Nephron progenitor cell (in vitro differentiated cells): ENCODE measurements at regions not wholly inside any gene's neighbourhood (a gene's known extent, or its start where the extent isn't known, plus 50 kb on each side); places are given as distances from the start of the nearest gene placed in this dataset.

Experiments used
- DNase-seq: peaks from one replicate; pipeline ENCODE4 v3.0.0; 2021
- H3K27ac Mint-ChIP-seq: 2 replicates; pipeline ENCODE4 v1.8.0; 2021; ENCODE audit warnings: mild to moderate bottlenecking, moderate library complexity, mixed read lengths
- H3K27me3 Mint-ChIP-seq: 2 replicates; pipeline ENCODE4 v1.8.0; 2021; ENCODE audit warnings: mild to moderate bottlenecking, low read depth, mixed read lengths; ENCODE audit not compliant: poor library complexity
- H3K36me3 Mint-ChIP-seq: 2 replicates; pipeline ENCODE4 v1.8.0; 2021; ENCODE audit warnings: low read depth, mixed read lengths
- H3K4me1 Mint-ChIP-seq: 2 replicates; pipeline ENCODE4 v1.8.0; 2021; ENCODE audit warnings: mixed read lengths
- H3K4me3 Mint-ChIP-seq: 2 replicates; pipeline ENCODE4 v1.8.0; 2021; ENCODE audit warnings: mild to moderate bottlenecking, moderate library complexity, mixed read lengths
- H3K9me3 Mint-ChIP-seq: 2 replicates; pipeline ENCODE4 v1.8.0; 2021; ENCODE audit warnings: mild to moderate bottlenecking, moderate library complexity, mixed read lengths
- TF ChIP-seq, protein P1 (sequence below): fragments of 200-600 bp; sonication (generic); IDR thresholded peaks from 2 replicates; pipeline ENCODE4 v1.5.0; 2021; ENCODE audit warnings: antibody characterized with exemption

- Mint-ChIP-seq H3K27me3 (peaks cover 6% of the 10 kb centered on the region), H3K27ac (no peak overlapping the region)
- TF ChIP-seq, protein P1, sequence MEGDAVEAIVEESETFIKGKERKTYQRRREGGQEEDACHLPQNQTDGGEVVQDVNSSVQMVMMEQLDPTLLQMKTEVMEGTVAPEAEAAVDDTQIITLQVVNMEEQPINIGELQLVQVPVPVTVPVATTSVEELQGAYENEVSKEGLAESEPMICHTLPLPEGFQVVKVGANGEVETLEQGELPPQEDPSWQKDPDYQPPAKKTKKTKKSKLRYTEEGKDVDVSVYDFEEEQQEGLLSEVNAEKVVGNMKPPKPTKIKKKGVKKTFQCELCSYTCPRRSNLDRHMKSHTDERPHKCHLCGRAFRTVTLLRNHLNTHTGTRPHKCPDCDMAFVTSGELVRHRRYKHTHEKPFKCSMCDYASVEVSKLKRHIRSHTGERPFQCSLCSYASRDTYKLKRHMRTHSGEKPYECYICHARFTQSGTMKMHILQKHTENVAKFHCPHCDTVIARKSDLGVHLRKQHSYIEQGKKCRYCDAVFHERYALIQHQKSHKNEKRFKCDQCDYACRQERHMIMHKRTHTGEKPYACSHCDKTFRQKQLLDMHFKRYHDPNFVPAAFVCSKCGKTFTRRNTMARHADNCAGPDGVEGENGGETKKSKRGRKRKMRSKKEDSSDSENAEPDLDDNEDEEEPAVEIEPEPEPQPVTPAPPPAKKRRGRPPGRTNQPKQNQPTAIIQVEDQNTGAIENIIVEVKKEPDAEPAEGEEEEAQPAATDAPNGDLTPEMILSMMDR = no peak
Measured at GRCh38 chr5:167881041-167881440, 410.4 kb upstream of the WWC1 start.

DNA sequence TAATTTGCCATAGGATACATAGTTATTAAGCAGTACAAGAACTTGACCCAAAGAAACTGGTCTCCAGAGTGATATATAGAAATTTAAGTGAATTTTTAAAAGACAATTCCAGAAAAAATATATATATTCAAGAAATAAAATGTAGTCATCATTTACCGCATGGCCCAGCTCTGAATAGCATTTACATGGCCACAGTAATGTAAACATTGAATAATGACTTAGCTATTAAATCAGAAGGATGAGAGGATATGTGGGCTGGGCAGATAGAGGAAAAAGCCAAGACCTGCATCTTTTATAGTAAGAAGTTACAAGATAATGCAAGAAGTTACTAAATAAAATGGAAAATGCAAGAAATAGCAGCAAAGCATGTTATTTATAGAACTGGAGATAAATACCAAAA lies 405.2 kb upstream of the WWC1 start:
- peaks cover 3% of the 10 kb centered on the region for H3K9me3 Mint-ChIP-seq
- DNase-seq = no peak
- H3K36me3 Mint-ChIP-seq = no peaks in the 10 kb centered on the region
- H3K27me3 Mint-ChIP-seq = peaks cover 11% of the 10 kb centered on the region
- TF ChIP-seq, protein P1 = no peak
- peaks cover 14% of the 10 kb centered on the region for H3K4me1 Mint-ChIP-seq
- no peak overlapping the region for H3K4me3 Mint-ChIP-seq
- H3K27ac Mint-ChIP-seq = no peak overlapping the region

More at GRCh38 chr5:167881041-167881440, 410.4 kb upstream of the WWC1 start:
- H3K36me3 Mint-ChIP-seq = no peaks in the 10 kb centered on the region
- no peak for DNase-seq
- H3K9me3 Mint-ChIP-seq = peaks cover 3% of the 10 kb centered on the region
- H3K4me3 Mint-ChIP-seq = no peak overlapping the region
- no peaks in the 10 kb centered on the region for H3K4me1 Mint-ChIP-seq

DNA sequence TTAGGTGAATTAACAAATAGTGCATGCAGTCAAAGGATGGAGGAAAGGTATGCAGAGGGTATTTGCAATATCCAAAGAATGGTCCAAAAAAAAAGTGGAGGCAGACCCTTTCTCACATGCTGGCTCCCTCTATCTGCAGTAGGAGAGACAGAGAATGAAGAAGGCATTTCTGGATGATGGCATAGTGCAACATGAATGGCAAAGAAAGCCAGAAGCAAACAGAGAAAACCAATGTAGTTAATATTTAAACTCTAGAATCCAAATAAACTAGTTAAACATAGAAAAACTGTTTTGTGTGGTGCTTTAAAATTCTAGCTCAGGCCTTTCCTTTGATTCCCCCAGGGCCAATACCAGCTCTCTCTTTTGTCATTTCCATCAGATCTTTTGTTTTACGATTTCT lies 403.1 kb upstream of the WWC1 start:
- H3K27me3 Mint-ChIP-seq = peaks cover 7% of the 10 kb centered on the region

GRCh38 chr5:167889276-167889675 lies 402.2 kb upstream of the WWC1 start:
- Mint-ChIP-seq H3K27ac (peak overlapping the region; percentile 8), H3K27me3 (peaks cover 7% of the 10 kb centered on the region), H3K4me1 (peaks cover 22% of the 10 kb centered on the region), H3K36me3 (no peaks in the 10 kb centered on the region), H3K4me3 (no peak overlapping the region), H3K9me3 (no peaks in the 10 kb centered on the region)
- no peak for DNase-seq
- TF ChIP-seq, protein P1 = no peak

More for the DNA sequence above, 403.1 kb upstream of the WWC1 start:
- no peaks in the 10 kb centered on the region for H3K9me3 Mint-ChIP-seq
- DNase-seq = no peak
- no peak overlapping the region for H3K4me3 Mint-ChIP-seq
- no peak overlapping the region for H3K27ac Mint-ChIP-seq
- TF ChIP-seq, protein P1 = no peak
- H3K36me3 Mint-ChIP-seq = no peaks in the 10 kb centered on the region
- peaks cover 19% of the 10 kb centered on the region for H3K4me1 Mint-ChIP-seq

DNA sequence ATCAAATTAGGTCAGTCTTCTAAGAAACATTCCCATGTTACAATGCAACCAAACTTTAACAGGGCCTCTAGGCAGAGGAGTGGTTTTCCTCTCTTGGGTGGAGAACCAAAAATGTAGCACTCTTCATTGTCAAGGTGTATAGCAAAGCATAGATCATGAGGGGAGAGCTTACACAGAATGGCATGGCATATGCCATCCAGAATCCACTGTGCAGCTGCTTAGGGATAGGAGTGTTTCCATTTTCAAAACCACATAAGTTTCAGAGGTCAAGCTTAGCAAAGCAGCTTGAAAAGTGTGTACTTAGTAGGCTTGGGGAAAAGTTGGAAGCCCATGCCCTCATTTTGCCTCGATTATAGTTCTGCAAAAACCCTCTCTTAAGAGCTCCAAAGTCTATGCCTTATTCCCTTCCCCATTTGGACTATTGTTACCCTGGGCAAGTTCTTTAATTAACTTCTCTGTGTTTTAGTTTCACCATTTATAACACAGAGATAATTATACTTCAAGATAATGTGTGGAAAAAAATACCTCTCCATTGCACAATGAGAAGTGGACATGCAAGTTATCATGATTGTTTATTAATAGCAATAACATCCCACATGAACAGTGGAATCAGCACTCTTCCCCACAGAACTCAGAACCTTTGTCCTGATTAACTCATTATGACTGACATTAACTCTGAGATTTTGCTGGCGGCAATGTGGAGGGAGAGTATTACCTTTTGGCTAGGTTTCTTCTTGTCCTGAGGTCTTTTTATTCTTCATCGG lies 398.9 kb upstream of the WWC1 start:
- H3K4me1 Mint-ChIP-seq = peaks cover 27% of the 10 kb centered on the region

More for the DNA sequence above, 398.9 kb upstream of the WWC1 start:
- no peaks in the 10 kb centered on the region for H3K9me3 Mint-ChIP-seq
- DNase-seq = no peak
- H3K27ac Mint-ChIP-seq = no peak overlapping the region
- H3K36me3 Mint-ChIP-seq = no peaks in the 10 kb centered on the region
- H3K27me3 Mint-ChIP-seq = peaks cover 5% of the 10 kb centered on the region
- TF ChIP-seq, protein P1 = no peak
- H3K4me3 Mint-ChIP-seq = no peak overlapping the region
